Esophagus squamous epithelium (tissue), 4 donors: ENCODE measurements at regions not wholly inside any gene's neighbourhood (a gene's known extent, or its start where the extent isn't known, plus 50 kb on each side); places are given as distances from the start of the nearest gene placed in this dataset.

Experiments used
- CTCF ChIP-seq, 6 experiments: fragments of 450-650 bp in 4 of 6; fragments of 200-600 bp in 2 of 6; sonication (generic) in 2 of 6; IDR thresholded peaks; one replicate each; pipeline ENCODE4 v1.5.1; 2016 to 2019; ENCODE audit warnings: antibody characterized with exemption in 6 of 6, mild to moderate bottlenecking in 4 of 6, moderate library complexity in 4 of 6
- POLR2A ChIP-seq, 4 donors: fragments of 450-650 bp; IDR thresholded peaks; one replicate each; pipeline ENCODE4 v1.6.1; 2017; ENCODE audit warnings: antibody characterized with exemption in 4 of 4, mild to moderate bottlenecking in 4 of 4, moderate library complexity in 3 of 4

- TF ChIP-seq CTCF (IDR thresholded peaks at IDR 0.05) (no peak), POLR2A (IDR thresholded peaks at IDR 0.05) (no peak)
These were observed 58.3 kb upstream of the SPATA31E1 start for GRCh38 chr9:87824216-87824875.
